ENCODE measurements at regions not wholly inside any gene's neighbourhood (a gene's known extent, or its start where the extent isn't known, plus 50 kb on each side); places are given as distances from the start of the nearest gene placed in this dataset.

- Histone ChIP-seq H3K27ac (no peak overlapping the region), H3K36me3 (no peaks in the 10 kb centered on the region), H3K27me3 (no peaks in the 10 kb centered on the region), H3K4me3 (no peak overlapping the region), H3K9me3 (no peaks in the 10 kb centered on the region), H3K4me1 (no peaks in the 10 kb centered on the region)
- no peak for ATAC-seq
- in situ Hi-C loops (cut with MboI; ENCODE audit: low sequenced_read_pairs in 4 of 4) (no loop called here), intact Hi-C loops (cut with DNase I; ENCODE audit: low total_unique reads) (no loop called here)
- TF ChIP-seq CTCF (IDR thresholded peaks at IDR 0.05 in 4 of 5, conservative IDR thresholded peaks at IDR 0.05 in 1 of 5) = no peak
- TF ChIP-seq POLR2A (IDR thresholded peaks at IDR 0.05) = no peak
- no peak for DNase-seq
These were observed 277.6 kb upstream of the CFAP20DC start for GRCh38 chr3:59327376-59327808.

DNA sequence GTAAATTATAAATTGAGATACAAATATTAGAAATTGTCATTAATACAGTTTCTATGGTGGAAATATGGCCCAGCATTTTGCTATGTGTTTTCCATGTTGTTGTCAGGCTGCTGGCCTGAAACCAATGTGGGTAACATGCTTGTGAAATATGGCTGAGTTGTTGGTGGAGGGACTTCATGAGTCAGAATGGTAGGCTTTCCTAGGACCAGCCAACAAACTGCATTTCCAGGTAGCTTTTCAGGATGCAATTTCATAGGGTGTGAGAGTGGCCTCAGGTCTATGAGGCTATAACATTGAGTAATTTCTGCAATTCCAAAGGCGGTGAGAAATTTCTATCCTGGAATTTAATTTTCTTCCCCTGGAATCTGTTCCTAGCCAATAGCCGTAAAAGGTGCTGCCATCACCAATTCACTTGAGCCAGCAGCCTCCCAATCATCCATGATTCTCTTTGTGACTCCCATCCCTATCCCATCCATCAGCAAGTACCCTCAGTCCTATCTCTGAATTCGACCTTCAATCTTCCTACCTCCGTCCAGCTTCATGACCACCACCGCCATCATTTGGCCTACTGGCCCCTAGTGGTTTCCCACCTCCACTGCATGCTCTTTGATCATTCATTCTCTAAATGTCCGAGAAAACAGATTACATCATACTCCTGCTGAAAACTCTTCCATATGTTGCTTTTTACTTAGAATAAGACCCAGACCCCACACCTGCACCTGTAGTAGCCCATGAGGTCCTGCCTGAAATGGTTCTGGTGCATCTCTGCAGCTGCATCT lies 276.6 kb upstream of the CFAP20DC start:
- H3K27me3 ChIP-seq = no peaks in the 10 kb centered on the region
- ATAC-seq = no peak
- in situ Hi-C loops (cut with MboI; ENCODE audit: low sequenced_read_pairs in 4 of 4) = no loop called here

GRCh38 chr3:59321881-59322540 lies 272.2 kb upstream of the CFAP20DC start:
- Histone ChIP-seq H3K27ac (no peak overlapping the region), H3K9me3 (no peaks in the 10 kb centered on the region), H3K4me1 (no peaks in the 10 kb centered on the region), H3K27me3 (peaks cover 0 to 5% (median 4%) of the 10 kb centered on the region in 3 donors), H3K4me3 (no peak overlapping the region), H3K36me3 (no peaks in the 10 kb centered on the region)
- DNase-seq (no peak), ATAC-seq (no peak)
- intact Hi-C loops (cut with DNase I; ENCODE audit: low total_unique reads) (no loop called here), in situ Hi-C loops (cut with MboI; ENCODE audit: low sequenced_read_pairs in 4 of 4) (no loop called here)
- no peak for TF ChIP-seq CTCF (IDR thresholded peaks at IDR 0.05 in 4 of 5, conservative IDR thresholded peaks at IDR 0.05 in 1 of 5)
- TF ChIP-seq POLR2A (IDR thresholded peaks at IDR 0.05) = no peak

More for the DNA sequence above, 276.6 kb upstream of the CFAP20DC start:
- Histone ChIP-seq H3K9me3 (no peaks in the 10 kb centered on the region), H3K36me3 (no peaks in the 10 kb centered on the region), H3K4me3 (no peak overlapping the region), H3K4me1 (no peaks in the 10 kb centered on the region), H3K27ac (no peak overlapping the region)
- no peak for DNase-seq
- TF ChIP-seq CTCF (IDR thresholded peaks at IDR 0.05 in 4 of 5, conservative IDR thresholded peaks at IDR 0.05 in 1 of 5) = no peak
- TF ChIP-seq POLR2A (IDR thresholded peaks at IDR 0.05) = no peak
- intact Hi-C loops (cut with DNase I; ENCODE audit: low total_unique reads) = no loop called here

- no peaks in the 10 kb centered on the region for H3K9me3 ChIP-seq
- in situ Hi-C loops (cut with MboI; ENCODE audit: low sequenced_read_pairs in 4 of 4) = no loop called here
- ATAC-seq (no peak), DNase-seq (no peak)
- intact Hi-C loops (cut with DNase I; ENCODE audit: low total_unique reads) = no loop called here
- H3K27me3 ChIP-seq = peaks cover 0 to 5% (median 4%) of the 10 kb centered on the region in 3 donors
- no peak overlapping the region for H3K27ac ChIP-seq
- H3K4me1 ChIP-seq = no peaks in the 10 kb centered on the region
- no peak overlapping the region for H3K4me3 ChIP-seq
- no peaks in the 10 kb centered on the region for H3K36me3 ChIP-seq
- TF ChIP-seq POLR2A (IDR thresholded peaks at IDR 0.05) = no peak
- no peak for TF ChIP-seq CTCF (IDR thresholded peaks at IDR 0.05 in 4 of 5, conservative IDR thresholded peaks at IDR 0.05 in 1 of 5)
These were observed 270.3 kb upstream of the CFAP20DC start for GRCh38 chr3:59320080-59320479.

Data from gastrocnemius medialis (tissue), 4 donors.